Mammary epithelial cell (primary cell): ENCODE measurements at regions not wholly inside any gene's neighbourhood (a gene's known extent, or its start where the extent isn't known, plus 50 kb on each side); places are given as distances from the start of the nearest gene placed in this dataset.

Experiments used
- CTCF ChIP-seq, 2 donors: IDR thresholded peaks in 1 of 2; conservative IDR thresholded peaks in 1 of 2; 2 replicates each; pipeline ENCODE4 v1.5.1; 2011 to 2012; ENCODE audit warnings: inconsistent platforms in 2 of 2, low read length in 2 of 2, mild to moderate bottlenecking in 2 of 2, control low read depth in 1 of 2, low read depth in 1 of 2; ENCODE audit not compliant: insufficient read depth in 1 of 2; ENCODE audit errors: extremely low read depth in 1 of 2
- EZH2 ChIP-seq: IDR thresholded peaks from 2 replicates; pipeline ENCODE4 v1.6.1; 2012; ENCODE audit warnings: low read length, inconsistent platforms, borderline replicate concordance

GRCh38 chr10:123600177-123600576 is 66.0 kb upstream of the GPR26 start:
- TF ChIP-seq CTCF (conservative IDR thresholded peaks at IDR 0.05 in 1 of 2, IDR thresholded peaks at IDR 0.05 in 1 of 2; ENCODE audit: extremely low read depth in 1 of 2, insufficient read depth in 1 of 2, low read depth in 1 of 2, low read length in 2 of 2) (no peak), EZH2 (no peak)
